DMS114 treated with DMSO at 0.1 percent for 48 hours (cell line): ENCODE measurements at regions not wholly inside any gene's neighbourhood (a gene's known extent, or its start where the extent isn't known, plus 50 kb on each side); places are given as distances from the start of the nearest gene placed in this dataset.
"Not testable (repeated sequence)": the region's sequence is repeated elsewhere in the genome, so short reads cannot be mapped to it uniquely, and the experiment has no call there.

Source experiments
- DNase-seq: peaks from one replicate; lab custom pipeline; 2025; ENCODE audit not compliant: unreplicated experiment; lab: John Stamatoyannopoulos, UW

GRCh38 chr4:34964613-34965012 is 1279.7 kb downstream of the ARAP2 start:
- no peak for DNase-seq

DNA sequence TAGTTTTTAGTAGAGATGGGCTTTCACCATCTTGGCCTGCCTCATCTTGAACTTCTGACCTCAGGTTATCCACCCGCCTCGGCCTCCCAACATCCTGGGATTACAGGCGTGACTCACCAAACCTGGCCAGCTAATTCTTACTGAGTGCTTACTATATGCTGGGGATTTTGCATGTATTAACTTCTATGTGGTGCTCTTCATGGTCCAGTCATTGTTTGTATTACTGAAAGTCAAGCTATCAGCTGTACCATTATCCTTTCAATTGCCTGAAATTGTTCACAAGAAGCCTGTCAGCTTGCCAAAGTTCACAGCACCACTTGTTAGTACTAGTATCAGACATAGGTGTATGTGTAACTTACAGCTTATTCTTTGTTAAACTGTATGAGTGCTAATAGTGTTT is 1272.1 kb downstream of the ARAP2 start:
- no peak for DNase-seq

- DNase-seq, result no peak
Measured at GRCh38 chr4:34973650-34974312, 1270.5 kb downstream of the ARAP2 start.

GRCh38 chr4:34974313-34974680 is 1270.0 kb downstream of the ARAP2 start:
- no peak for DNase-seq

DNA sequence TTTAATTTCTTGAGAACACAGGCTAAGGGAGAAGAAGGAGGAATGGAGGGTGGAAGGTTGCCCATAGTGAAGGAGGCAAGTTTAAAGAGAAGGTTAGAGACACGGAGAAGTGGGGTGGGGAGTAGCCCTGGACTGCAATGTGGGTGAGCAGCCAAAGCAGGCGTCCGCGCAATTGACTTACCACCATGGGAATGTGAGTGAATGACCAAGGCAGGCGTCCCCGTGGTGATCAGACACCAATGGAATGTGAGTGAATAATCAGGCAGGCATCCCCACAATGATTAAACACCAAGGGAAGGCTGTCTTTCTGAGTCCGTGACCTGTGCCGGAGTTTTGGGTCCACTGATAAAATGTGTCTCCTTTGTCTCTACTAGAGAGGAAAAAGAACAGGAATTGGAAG is 1223.1 kb downstream of the ARAP2 start:
- DNase-seq, result not testable (repeated sequence)

DNA sequence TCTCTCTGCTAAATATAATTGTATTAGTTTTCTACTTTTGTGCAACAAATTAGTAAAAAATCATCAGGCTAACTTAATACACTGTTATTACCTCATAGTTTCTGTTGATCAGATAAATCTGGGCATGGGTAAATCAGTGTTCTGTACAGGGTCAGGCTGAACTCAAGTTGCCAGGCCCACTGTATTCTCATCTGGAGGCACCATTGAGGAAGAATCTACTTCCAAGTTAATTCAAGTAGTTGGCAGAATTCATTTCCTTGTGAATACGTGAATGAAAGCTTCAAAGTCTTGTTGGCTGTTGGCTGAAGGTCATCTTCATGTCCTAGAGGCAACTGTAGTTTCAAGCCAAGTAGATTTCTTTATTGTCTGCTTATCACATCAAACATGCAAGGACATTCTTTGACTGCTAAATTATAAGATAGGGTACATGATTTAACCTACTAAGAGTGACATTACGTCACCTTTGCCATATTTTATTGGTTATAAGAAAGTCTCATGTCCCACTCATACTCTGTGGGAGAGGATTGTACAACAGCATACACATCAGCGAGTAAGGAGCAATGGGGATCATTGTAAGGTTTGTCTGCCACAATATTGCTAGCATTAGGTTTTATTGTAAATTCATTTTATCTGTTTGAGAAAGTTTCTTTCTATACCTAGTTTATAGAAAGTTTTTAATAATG is 1219.0 kb downstream of the ARAP2 start:
- no peak for DNase-seq

DNA sequence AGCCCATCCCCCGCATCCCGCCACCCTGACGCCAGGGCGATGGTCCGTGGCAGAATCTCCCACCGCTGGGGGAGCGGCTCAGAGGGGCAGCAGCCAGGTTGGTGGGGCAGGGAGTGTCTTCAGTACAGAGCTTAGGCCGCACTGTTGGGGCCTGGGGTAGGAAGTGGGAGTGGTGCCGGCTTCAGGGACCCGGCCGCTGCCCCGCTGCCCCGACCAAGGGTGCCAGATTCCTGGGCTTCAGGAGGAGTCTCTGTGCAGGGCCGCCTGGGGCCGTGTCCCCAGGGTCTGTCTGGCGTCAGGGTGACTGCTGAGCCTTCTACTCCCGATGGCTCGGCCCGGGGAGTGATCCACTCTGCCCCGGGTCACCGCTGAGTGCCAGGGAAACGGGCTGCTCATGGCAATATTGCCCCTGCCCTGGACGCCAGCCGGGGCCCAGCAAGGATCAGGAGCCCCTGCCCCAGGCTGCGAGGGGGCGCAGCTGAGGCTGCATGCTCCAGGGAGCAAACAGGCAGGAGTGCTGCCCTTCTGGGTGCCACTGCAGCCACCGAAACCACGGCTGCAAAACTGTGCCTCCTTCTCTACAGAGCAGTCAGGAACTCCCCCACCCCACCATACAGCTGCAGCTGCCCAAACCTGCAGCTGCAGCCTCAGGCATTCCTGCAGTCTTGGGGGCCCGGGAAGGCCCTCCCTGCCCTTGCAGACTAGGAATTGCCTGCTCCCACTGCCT is 1206.1 kb downstream of the ARAP2 start:
- DNase-seq, result no peak

- no peak for DNase-seq
Measured at GRCh38 chr4:35038845-35039244, 1205.5 kb downstream of the ARAP2 start.

DNA sequence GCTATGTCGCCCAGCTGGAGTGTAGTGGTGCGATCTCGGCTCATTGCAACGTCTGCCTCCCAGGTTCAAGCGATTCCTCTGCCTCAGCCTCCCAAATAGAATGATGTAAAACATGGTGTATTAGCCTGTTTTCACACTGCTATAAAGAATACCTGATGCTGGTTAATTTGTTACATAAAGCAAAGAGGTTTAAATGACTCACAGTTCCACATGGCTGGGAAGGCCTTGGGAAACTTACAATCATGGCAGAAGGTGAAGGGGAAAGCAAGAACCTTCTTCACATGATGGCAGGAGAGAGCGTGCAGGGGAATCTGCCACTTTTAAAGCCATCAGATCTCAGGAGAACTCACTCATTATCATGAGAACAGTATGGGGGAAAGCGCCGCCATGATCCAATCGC is 1191.8 kb downstream of the ARAP2 start:
- DNase-seq, result no peak

DNA sequence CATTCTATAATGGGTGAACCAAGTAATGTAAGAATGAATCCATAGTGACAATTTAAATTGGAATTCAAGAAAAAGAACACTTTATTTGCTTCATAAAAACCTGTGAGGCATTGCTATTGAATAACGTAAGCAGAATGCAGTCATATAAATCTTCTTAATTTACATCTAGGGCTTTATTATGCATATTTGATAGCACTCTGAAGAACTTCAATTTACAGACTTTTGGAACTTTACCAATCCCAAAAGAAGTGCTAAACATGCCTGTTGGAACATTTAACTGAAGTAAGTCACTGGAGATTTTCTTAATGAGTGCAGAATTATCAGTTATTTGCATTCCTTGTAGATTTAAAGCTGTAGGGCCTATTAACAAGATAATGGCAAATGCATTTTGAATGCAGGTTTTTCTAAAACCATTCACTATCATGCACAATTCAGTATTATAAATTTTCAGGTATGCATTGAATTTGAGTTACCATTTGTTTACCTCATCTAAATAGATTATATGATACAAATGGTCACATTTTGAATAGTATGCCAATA is 1181.2 kb downstream of the ARAP2 start:
- DNase-seq, result no peak

GRCh38 chr4:35066406-35066805 is 1177.9 kb downstream of the ARAP2 start:
- DNase-seq, result no peak

DNA sequence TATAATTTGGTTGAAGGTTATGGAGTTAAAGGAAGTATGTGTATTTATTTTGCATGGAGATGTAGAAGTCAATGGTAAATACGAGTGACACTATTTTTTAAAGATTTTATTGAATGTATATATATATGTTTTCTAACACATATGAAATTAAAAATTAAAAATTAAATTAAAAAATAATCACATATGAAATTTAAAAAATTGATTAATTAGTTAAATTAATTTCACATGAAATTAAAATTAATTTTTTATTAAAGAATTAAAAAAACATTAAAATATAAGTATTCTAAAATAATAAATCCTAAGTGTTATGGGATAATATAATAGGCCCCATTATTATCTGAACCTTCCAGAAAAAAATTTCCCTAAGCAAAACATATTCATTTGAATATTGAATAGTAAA is 1163.5 kb downstream of the ARAP2 start:
- no peak for DNase-seq

GRCh38 chr4:35087218-35087617 is 1157.1 kb downstream of the ARAP2 start:
- DNase-seq, result no peak

DNA sequence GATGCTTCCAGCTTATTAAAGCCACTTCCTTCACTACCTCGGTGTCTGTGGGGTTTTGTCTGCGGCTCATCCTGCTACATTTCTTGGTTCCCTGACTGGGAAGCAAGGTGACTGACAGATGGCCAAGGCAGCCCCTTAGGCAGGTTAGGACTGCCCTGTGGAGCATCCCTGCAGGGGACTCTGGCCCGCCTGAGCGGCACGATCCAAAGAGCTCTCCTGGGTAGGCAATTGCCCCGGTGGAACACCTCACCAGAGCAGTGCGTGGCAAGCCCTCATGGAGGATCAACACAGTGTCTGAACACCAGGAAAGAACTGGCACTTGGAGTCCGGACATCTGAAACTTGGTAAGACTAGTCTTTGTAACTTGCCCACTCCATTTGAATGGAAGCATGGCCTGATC is 1143.4 kb downstream of the ARAP2 start:
- no peak for DNase-seq

DNA sequence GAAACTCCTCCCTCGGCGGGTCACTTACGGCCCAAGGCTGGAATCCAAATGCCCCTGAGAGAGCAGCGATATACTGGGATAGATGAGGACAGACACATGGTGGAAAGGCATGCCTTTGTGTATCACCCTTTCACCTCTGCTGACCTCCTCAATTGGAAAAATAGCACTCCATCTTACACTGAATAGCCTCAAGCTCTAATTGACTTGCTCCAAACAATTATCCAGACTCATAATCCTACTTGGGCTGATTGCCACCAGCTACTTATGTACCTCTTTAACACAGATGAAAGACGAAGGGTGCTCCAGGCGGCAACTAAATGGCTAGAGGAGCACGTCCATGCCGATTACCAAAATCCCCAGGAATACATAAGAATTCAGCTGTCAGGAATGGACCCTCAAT is 1142.2 kb downstream of the ARAP2 start:
- DNase-seq, result no peak

GRCh38 chr4:35105486-35105885 is 1138.8 kb downstream of the ARAP2 start:
- no peak for DNase-seq

DNA sequence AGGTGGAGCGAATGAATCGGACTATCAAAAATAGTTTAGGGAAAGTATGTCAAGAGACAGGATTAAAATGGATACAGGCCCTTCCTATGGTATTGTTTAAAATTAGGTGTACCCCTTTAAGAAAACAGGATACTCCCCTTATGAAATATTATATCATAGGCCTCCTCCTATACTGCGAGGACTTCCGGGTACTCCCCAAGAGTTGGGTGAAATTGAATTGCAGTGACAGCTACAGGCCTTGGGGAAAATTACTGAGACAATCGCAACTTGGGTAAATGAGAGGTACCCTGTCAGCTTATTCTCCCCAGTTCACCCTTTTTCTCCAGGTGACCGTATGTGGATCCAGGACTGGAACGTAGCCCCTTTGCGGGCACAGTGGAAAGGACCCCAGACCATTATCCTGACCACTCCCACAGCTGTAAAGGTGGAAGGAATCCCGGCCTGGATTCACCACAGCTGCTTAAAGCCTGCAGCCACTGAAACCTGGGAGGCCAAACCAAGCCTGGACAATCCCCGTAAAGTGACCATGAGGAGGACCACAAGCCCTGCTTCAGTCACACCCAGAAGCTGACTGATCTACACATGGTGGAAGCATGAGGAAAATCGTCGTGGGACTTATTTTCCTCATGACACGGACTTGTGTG is 1138.1 kb downstream of the ARAP2 start:
- no peak for DNase-seq

DNA sequence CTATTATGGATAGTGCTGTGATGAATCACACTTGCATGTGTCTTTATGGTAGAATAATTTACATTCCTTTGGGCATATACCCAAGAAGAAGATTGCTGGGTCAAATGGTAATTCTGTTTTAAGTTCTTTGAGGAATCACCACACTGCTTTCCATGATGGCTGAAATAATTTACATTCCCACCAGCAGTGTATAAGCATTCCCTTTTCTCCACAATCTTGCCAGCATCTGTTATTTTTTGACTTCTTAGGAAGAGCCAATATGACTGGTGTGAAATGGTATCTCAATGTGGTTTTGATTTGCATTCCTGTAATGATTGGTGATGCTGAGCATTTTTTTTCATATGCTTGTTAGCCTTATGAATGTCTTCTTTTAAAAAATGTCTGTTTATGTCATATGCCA is 1120.2 kb downstream of the ARAP2 start:
- DNase-seq, result no peak

DNA sequence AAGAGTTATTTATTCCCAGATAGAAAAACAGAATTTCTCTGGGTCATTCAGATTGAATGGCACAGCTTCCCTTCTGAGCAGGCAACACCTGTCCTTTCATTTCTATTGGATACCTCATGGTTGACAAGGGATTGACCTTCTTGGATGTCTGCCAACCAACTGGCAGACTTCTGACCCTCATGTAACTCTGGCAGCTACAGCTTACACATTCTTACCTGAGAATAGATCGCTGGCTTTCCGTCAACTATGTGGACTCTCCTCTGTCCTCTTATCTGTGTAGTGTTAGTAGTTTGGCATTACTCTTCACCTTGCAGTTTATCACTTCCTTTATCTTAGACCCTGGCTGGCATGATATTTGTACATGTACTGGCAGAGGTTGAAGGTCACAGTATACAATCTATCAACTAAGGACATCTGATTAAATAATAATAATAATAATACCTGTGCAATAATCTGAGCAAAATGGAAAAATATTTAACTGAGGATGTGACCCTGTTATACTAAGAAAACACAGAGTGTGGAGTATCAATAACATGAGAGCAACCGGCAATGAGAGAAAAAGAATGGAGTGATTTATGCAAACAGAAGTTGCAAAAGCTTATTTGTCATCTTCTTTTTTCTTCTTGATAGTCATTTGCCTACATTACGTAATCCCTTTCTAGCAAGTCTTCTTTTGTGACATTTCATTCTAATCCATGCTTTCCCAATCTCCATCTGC is 1118.2 kb downstream of the ARAP2 start:
- DNase-seq, result no peak

- no peak for DNase-seq
Measured at GRCh38 chr4:35138449-35138848, 1105.9 kb downstream of the ARAP2 start.

DNA sequence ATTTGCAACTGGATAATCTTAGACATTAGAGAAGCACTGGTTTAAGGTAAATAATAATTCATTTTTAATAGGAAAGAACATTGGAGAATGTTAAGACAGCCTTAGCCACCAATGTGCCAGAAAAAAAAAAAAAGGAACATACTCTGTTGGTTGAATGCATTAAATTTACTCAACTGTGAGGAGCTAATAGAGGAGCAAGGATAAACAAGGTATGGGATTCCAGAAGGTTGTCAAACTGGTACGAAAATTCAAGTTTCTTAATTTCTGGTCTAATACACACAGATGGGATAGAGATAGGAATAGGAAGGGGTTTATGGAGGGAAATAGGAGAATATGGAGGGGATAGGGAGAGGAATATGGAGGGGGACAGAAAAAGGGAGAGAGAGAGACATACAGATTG is 1096.6 kb downstream of the ARAP2 start:
- DNase-seq, result no peak
